NB4 (cell line): ENCODE measurements at regions not wholly inside any gene's neighbourhood (a gene's known extent, or its start where the extent isn't known, plus 50 kb on each side); places are given as distances from the start of the nearest gene placed in this dataset.

Experiments used
- DNase-seq: peaks from one replicate; pipeline ENCODE4 v3.0.0; 2010; ENCODE audit warnings: low read depth
- H3K4me3 ChIP-seq: one replicate; pipeline ENCODE4 v1.5.1; 2011; ENCODE audit warnings: mild to moderate bottlenecking, low read depth, low read length, moderate library complexity
- CTCF ChIP-seq: IDR thresholded peaks from one replicate; pipeline ENCODE4 v1.5.1; 2012; ENCODE audit warnings: low read depth, low read length
- MAX ChIP-seq: IDR thresholded peaks from 2 replicates; pipeline ENCODE4 v1.6.1; 2011; ENCODE audit warnings: low read depth, low read length
- MYC ChIP-seq: IDR thresholded peaks from 2 replicates; pipeline ENCODE4 v1.6.1; 2011; ENCODE audit warnings: low read depth, low read length
- POLR2A ChIP-seq: IDR thresholded peaks from 2 replicates; pipeline ENCODE4 v1.6.1; 2011; ENCODE audit warnings: mild to moderate bottlenecking; ENCODE audit not compliant: insufficient read length; ENCODE audit errors: extremely low read depth

GRCh38 chr11:42345933-42346332 lies 886.5 kb upstream of the LRRC4C start:
- no peak overlapping the region for H3K4me3 ChIP-seq
- no peak for DNase-seq
- no peak for TF ChIP-seq CTCF
- no peak for TF ChIP-seq MAX
- TF ChIP-seq MYC, result no peak
- TF ChIP-seq POLR2A, result no peak

- TF ChIP-seq MYC (no peak), MAX (no peak)
- H3K4me3 ChIP-seq, result no peak overlapping the region
- DNase-seq, result no peak
These were observed 904.2 kb upstream of the LRRC4C start for GRCh38 chr11:42363701-42364100.

GRCh38 chr11:42390116-42390515 lies 921.7 kb upstream of the API5 start:
- no peak overlapping the region for H3K4me3 ChIP-seq
- DNase-seq, result no peak
- no peak for TF ChIP-seq MAX
- no peak for TF ChIP-seq POLR2A
- TF ChIP-seq MYC, result no peak

GRCh38 chr11:42397483-42397882 lies 914.3 kb upstream of the API5 start:
- TF ChIP-seq MAX (no peak), MYC (no peak), POLR2A (no peak), CTCF (no peak)
- DNase-seq, result no peak
- H3K4me3 ChIP-seq, result no peak overlapping the region

- no peak for TF ChIP-seq POLR2A
- TF ChIP-seq MAX, result no peak
- peak; percentile 16 for TF ChIP-seq CTCF
- TF ChIP-seq MYC, result no peak
- H3K4me3 ChIP-seq, result no peak overlapping the region
- DNase-seq, result peak; percentile 14
These were observed 904.5 kb upstream of the API5 start for GRCh38 chr11:42407341-42407740.

GRCh38 chr11:42410251-42410955 lies 901.4 kb upstream of the API5 start:
- H3K4me3 ChIP-seq, result no peak overlapping the region
- DNase-seq, result peak; percentile 30
- TF ChIP-seq MYC (no peak), MAX (no peak)

- H3K4me3 ChIP-seq, result no peak overlapping the region
- TF ChIP-seq POLR2A (no peak), MAX (no peak), CTCF (no peak), MYC (no peak)
- no peak for DNase-seq
These were observed 899.2 kb upstream of the API5 start for GRCh38 chr11:42412590-42412989.
